Sigmoid colon (tissue), 6 donors: ENCODE measurements at regions not wholly inside any gene's neighbourhood (a gene's known extent, or its start where the extent isn't known, plus 50 kb on each side); places are given as distances from the start of the nearest gene placed in this dataset.

Experiments used
- DNase-seq: peaks from one replicate; pipeline ENCODE4 v3.0.0-alpha.2; 2019
- H3K27ac ChIP-seq, 4 donors: fragments of 200-600 bp; sonication (generic); one replicate each; pipeline ENCODE4 v1.5.1; 2016 to 2019; ENCODE audit warnings: mild to moderate bottlenecking in 1 of 4
- H3K27me3 ChIP-seq, 3 donors: fragments of 200-600 bp; sonication (generic); one replicate each; pipeline ENCODE4 v1.5.1; 2019; ENCODE audit warnings: mild to moderate bottlenecking in 1 of 3
- H3K36me3 ChIP-seq, 4 donors: fragments of 200-600 bp; sonication (generic); one replicate each; pipeline ENCODE4 v1.5.1; 2016 to 2019
- H3K4me1 ChIP-seq, 4 donors: fragments of 200-600 bp; sonication (generic); one replicate each; pipeline ENCODE4 v1.5.1; 2017 to 2019
- H3K4me3 ChIP-seq, 4 donors: fragments of 200-600 bp; sonication (generic); one replicate each; pipeline ENCODE4 v1.5.1; 2017 to 2019; ENCODE audit warnings: mild to moderate bottlenecking in 2 of 4, moderate library complexity in 1 of 4
- H3K9me3 ChIP-seq, 4 donors: fragments of 200-600 bp in 3 of 4; sonication (generic) in 3 of 4; one replicate each; pipeline versions ENCODE4 v1.5.1 to v1.6.1; 2013 to 2019
- CTCF ChIP-seq, 4 experiments: fragments of 450-650 bp in 3 of 4; fragments of 200-600 bp in 1 of 4; IDR thresholded peaks; one replicate each; pipeline ENCODE4 v1.5.1; 2016 to 2019; ENCODE audit warnings: antibody characterized with exemption in 4 of 4, mild to moderate bottlenecking in 3 of 4, moderate library complexity in 2 of 4
- EP300 ChIP-seq, 4 donors: sonication (generic); formaldehyde crosslinking; IDR thresholded peaks; one replicate each; pipeline ENCODE4 v1.6.1; 2017; ENCODE audit warnings: antibody characterized with exemption in 4 of 4
- POLR2A ChIP-seq, 2 donors: fragments of 450-650 bp; IDR thresholded peaks; one replicate each; pipeline ENCODE4 v1.6.1; 2016; ENCODE audit warnings: antibody characterized with exemption in 2 of 2, mild to moderate bottlenecking in 2 of 2, moderate library complexity in 2 of 2
- POLR2AphosphoS5 ChIP-seq, 4 donors: sonication (generic); formaldehyde crosslinking; IDR thresholded peaks; one replicate each; pipeline ENCODE4 v1.6.1; 2017; ENCODE audit warnings: antibody characterized with exemption in 4 of 4
- WGBS, 2 donors: extraction: QIAGEN DNeasy Blood & Tissue Kit; methylation state at CpG; one replicate each; pipeline ENCODE4 v1.1.7; 2013; 5-methylcytosine and 5-hydroxymethylcytosine counted together
- intact Hi-C: fragments of 100-400 bp; cut with DNase I; formaldehyde crosslinking; loops from one replicate; pipeline ENCODE4 v1.15.1; 2023
- donor health status: healthy with polysubstance abuse.
- donor health status: healthy.

- Histone ChIP-seq H3K9me3 (no peaks in the 10 kb centered on the region), H3K4me3 (no peak overlapping the region), H3K27ac (no peak overlapping the region), H3K27me3 (no peaks in the 10 kb centered on the region), H3K4me1 (no peaks in the 10 kb centered on the region), H3K36me3 (no peaks in the 10 kb centered on the region)
- no peak for DNase-seq
- TF ChIP-seq POLR2A (IDR thresholded peaks at IDR 0.05) (no peak), EP300 (IDR thresholded peaks at IDR 0.05) (no peak), CTCF (IDR thresholded peaks at IDR 0.05) (no peak), POLR2AphosphoS5 (IDR thresholded peaks at IDR 0.05) (no peak)
- intact Hi-C loops: no loop called here
- 12 to 54% methylated on average over 5 of the region's 5 CpGs for WGBS, 2 donors
Observed at GRCh38 chr4:148694702-148695101, 252.5 kb upstream of the NR3C2 start.

- H3K9me3 ChIP-seq: no peaks in the 10 kb centered on the region
- 17 to 70% methylated on average over 2 of the region's 2 CpGs for WGBS, 2 donors
- H3K27me3 ChIP-seq: no peaks in the 10 kb centered on the region
- intact Hi-C loops: no loop called here
- H3K4me3 ChIP-seq: no peak overlapping the region
- DNase-seq: no peak
- no peaks in the 10 kb centered on the region for H3K36me3 ChIP-seq
- no peaks in the 10 kb centered on the region for H3K4me1 ChIP-seq
- H3K27ac ChIP-seq: no peak overlapping the region
- TF ChIP-seq POLR2A (IDR thresholded peaks at IDR 0.05) (no peak), EP300 (IDR thresholded peaks at IDR 0.05) (no peak), CTCF (IDR thresholded peaks at IDR 0.05) (no peak)
Observed at GRCh38 chr4:148693913-148694649, 251.9 kb upstream of the NR3C2 start.

GRCh38 chr4:148692242-148692641, 250.0 kb upstream of the NR3C2 start:
- DNase-seq: no peak
- Histone ChIP-seq H3K4me1 (no peaks in the 10 kb centered on the region), H3K36me3 (no peaks in the 10 kb centered on the region), H3K27ac (no peak overlapping the region), H3K4me3 (no peak overlapping the region), H3K9me3 (no peaks in the 10 kb centered on the region), H3K27me3 (no peaks in the 10 kb centered on the region)
- no peak for TF ChIP-seq EP300 (IDR thresholded peaks at IDR 0.05)
- TF ChIP-seq POLR2A (IDR thresholded peaks at IDR 0.05): no peak
- no peak for TF ChIP-seq POLR2AphosphoS5 (IDR thresholded peaks at IDR 0.05)
- no peak for TF ChIP-seq CTCF (IDR thresholded peaks at IDR 0.05)
- 14 to 62% methylated on average over 7 of the region's 7 CpGs for WGBS, 2 donors
- intact Hi-C loops: no loop called here

- Histone ChIP-seq H3K4me3 (no peak overlapping the region), H3K27ac (no peak overlapping the region), H3K27me3 (no peaks in the 10 kb centered on the region), H3K9me3 (no peaks in the 10 kb centered on the region), H3K36me3 (no peaks in the 10 kb centered on the region), H3K4me1 (no peaks in the 10 kb centered on the region)
- TF ChIP-seq CTCF (IDR thresholded peaks at IDR 0.05) (no peak), EP300 (IDR thresholded peaks at IDR 0.05) (no peak), POLR2AphosphoS5 (IDR thresholded peaks at IDR 0.05) (no peak), POLR2A (IDR thresholded peaks at IDR 0.05) (no peak)
- 31 to 62% methylated on average over 3 of the region's 3 CpGs for WGBS, 2 donors
- intact Hi-C loops: no loop called here
- DNase-seq: no peak
Observed at GRCh38 chr4:148686449-148686848, 244.2 kb upstream of the NR3C2 start.

- 28 to 59% methylated on average over 1 of the region's 1 CpG for WGBS, 2 donors
- intact Hi-C loops: no loop called here
- H3K9me3 ChIP-seq: no peaks in the 10 kb centered on the region
- no peaks in the 10 kb centered on the region for H3K36me3 ChIP-seq
- H3K27me3 ChIP-seq: no peaks in the 10 kb centered on the region
- H3K4me1 ChIP-seq: no peaks in the 10 kb centered on the region
- H3K27ac ChIP-seq: no peak overlapping the region
- H3K4me3 ChIP-seq: no peak overlapping the region
- TF ChIP-seq POLR2AphosphoS5 (IDR thresholded peaks at IDR 0.05) (no peak), POLR2A (IDR thresholded peaks at IDR 0.05) (no peak), EP300 (IDR thresholded peaks at IDR 0.05) (no peak), CTCF (IDR thresholded peaks at IDR 0.05) (no peak)
- no peak for DNase-seq
Observed at GRCh38 chr4:148684638-148685037, 242.4 kb upstream of the NR3C2 start.
